AG09319 (cell line): ENCODE measurements at regions not wholly inside any gene's neighbourhood (a gene's known extent, or its start where the extent isn't known, plus 50 kb on each side); places are given as distances from the start of the nearest gene placed in this dataset.
"Not testable (repeated sequence)": the region's sequence is repeated elsewhere in the genome, so short reads cannot be mapped to it uniquely, and the experiment has no call there.

Experiments
- DNase-seq: peaks from one replicate; pipeline ENCODE4 v3.0.0-alpha.2; 2010; ENCODE audit warnings: low read depth; ENCODE audit errors: extremely low read depth
- CTCF ChIP-seq: IDR thresholded peaks from 2 replicates; pipeline ENCODE4 v1.5.1; 2011; ENCODE audit warnings: low read depth, mild to moderate bottlenecking, inconsistent platforms, low read length, moderate library complexity

GRCh38 chr2:125756431-125756830 is 899.5 kb upstream of the GYPC start:
- TF ChIP-seq CTCF, result no peak
- no peak for DNase-seq

GRCh38 chr2:125796784-125797183 is 859.2 kb upstream of the GYPC start:
- TF ChIP-seq CTCF, result no peak
- no peak for DNase-seq

- no peak for DNase-seq
- no peak for TF ChIP-seq CTCF
These were observed 858.8 kb upstream of the GYPC start for GRCh38 chr2:125797192-125797591.

GRCh38 chr2:125822746-125823145 is 833.2 kb upstream of the GYPC start:
- no peak for DNase-seq
- TF ChIP-seq CTCF, result no peak

- not testable (repeated sequence) for DNase-seq
These were observed 830.2 kb upstream of the GYPC start for GRCh38 chr2:125825781-125826180.

GRCh38 chr2:125837128-125837527 is 818.8 kb upstream of the GYPC start:
- no peak for DNase-seq
- TF ChIP-seq CTCF, result no peak

- TF ChIP-seq CTCF, result no peak
These were observed 818.3 kb upstream of the GYPC start for GRCh38 chr2:125837611-125838010.

GRCh38 chr2:125839945-125840344 is 816.0 kb upstream of the GYPC start:
- DNase-seq, result no peak
- TF ChIP-seq CTCF, result no peak

More at GRCh38 chr2:125837611-125838010, 818.3 kb upstream of the GYPC start:
- no peak for DNase-seq
